ENCODE measurements at regions not wholly inside any gene's neighbourhood (a gene's known extent, or its start where the extent isn't known, plus 50 kb on each side); places are given as distances from the start of the nearest gene placed in this dataset.

GRCh38 chr5:2283481-2284045, 400.8 kb upstream of the IRX4 start:
- no peak for DNase-seq

GRCh38 chr5:2282893-2283292, 400.2 kb upstream of the IRX4 start:
- DNase-seq, result no peak

- DNase-seq, result no peak
Measured at GRCh38 chr5:2282034-2282690, 399.4 kb upstream of the IRX4 start.

GRCh38 chr5:2281446-2281845, 398.7 kb upstream of the IRX4 start:
- DNase-seq, result no peak

- DNase-seq, result no peak
Measured at GRCh38 chr5:2280318-2280717, 397.6 kb upstream of the IRX4 start.

- DNase-seq, result no peak
Measured at GRCh38 chr5:2278825-2279456, 396.2 kb upstream of the IRX4 start.

GRCh38 chr5:2277886-2278285, 395.2 kb upstream of the IRX4 start:
- no peak for DNase-seq

GRCh38 chr5:2276101-2276500, 393.4 kb upstream of the IRX4 start:
- DNase-seq, result no peak

- DNase-seq, result no peak
Measured at GRCh38 chr5:2272755-2273154, 390.0 kb upstream of the IRX4 start.

GRCh38 chr5:2272039-2272438, 389.3 kb upstream of the IRX4 start:
- DNase-seq, result no peak

- DNase-seq, result no peak
Measured at GRCh38 chr5:2271316-2271715, 388.6 kb upstream of the IRX4 start.

GRCh38 chr5:2270467-2270866, 387.7 kb upstream of the IRX4 start:
- DNase-seq, result no peak

GRCh38 chr5:2269656-2270055, 386.9 kb upstream of the IRX4 start:
- DNase-seq, result no peak

GRCh38 chr5:2267991-2268390, 385.3 kb upstream of the IRX4 start:
- DNase-seq, result no peak

- DNase-seq, result no peak
Measured at GRCh38 chr5:2266641-2267240, 384.0 kb upstream of the IRX4 start.

GRCh38 chr5:2265341-2265740, 382.6 kb upstream of the IRX4 start:
- no peak for DNase-seq

GRCh38 chr5:2263763-2264162, 381.0 kb upstream of the IRX4 start:
- no peak for DNase-seq

- DNase-seq, result no peak
Measured at GRCh38 chr5:2262620-2263019, 379.9 kb upstream of the IRX4 start.

GRCh38 chr5:2261004-2261703, 378.4 kb upstream of the IRX4 start:
- no peak for DNase-seq

GRCh38 chr5:2260211-2261003, 377.7 kb upstream of the IRX4 start:
- no peak for DNase-seq

GRCh38 chr5:2259494-2260107, 376.9 kb upstream of the IRX4 start:
- DNase-seq, result no peak

- no peak for DNase-seq
Measured at GRCh38 chr5:2258861-2259260, 376.1 kb upstream of the IRX4 start.

Data from stimulated activated CD4-positive, alpha-beta T cell treated with anti-CD3 and anti-CD28 coated beads, Interleukin-4, amount 100 ng/mL, for 4 hours (primary cell).